HepG2 (cell line): ENCODE measurements at regions not wholly inside any gene's neighbourhood (a gene's known extent, or its start where the extent isn't known, plus 50 kb on each side); places are given as distances from the start of the nearest gene placed in this dataset.

Experiments used
- CBFB ChIP-seq: sonication (generic); formaldehyde crosslinking; IDR thresholded peaks from 2 replicates; pipeline ENCODE4 v1.4.0; 2020; ENCODE audit warnings: missing genetic modification reagents
- CEBPB ChIP-seq: IDR thresholded peaks from 2 replicates; pipeline ENCODE4 v1.6.1; 2011; ENCODE audit warnings: low read depth, low read length, improper control_type of control experiment, borderline replicate concordance
- GLI4 ChIP-seq: sonication (generic); formaldehyde crosslinking; IDR thresholded peaks from 2 replicates; pipeline ENCODE4 v1.5.1; 2020; ENCODE audit warnings: missing genetic modification reagents, mild to moderate bottlenecking, moderate library complexity, borderline replicate concordance
- HNF4G ChIP-seq, 2 experiments: sonication (generic) in 1 of 2; formaldehyde crosslinking in 1 of 2; IDR thresholded peaks; 2 replicates each; pipeline versions ENCODE4 v1.4.0 to v1.6.1; 2011 to 2020; ENCODE audit warnings: borderline replicate concordance in 2 of 2, low read depth in 2 of 2, mild to moderate bottlenecking in 2 of 2, low read length in 1 of 2, missing genetic modification reagents in 1 of 2, moderate library complexity in 1 of 2
- HNRNPH1 ChIP-seq: fragments of 200-400 bp; formaldehyde crosslinking; optimal IDR thresholded peaks from 2 replicates; pipeline ENCODE3; 2017; ENCODE audit warnings: mild to moderate bottlenecking, low read depth, low read length
- NFATC3 ChIP-seq: sonication (generic); formaldehyde crosslinking; IDR thresholded peaks from 2 replicates; pipeline ENCODE4 v1.5.1; 2020; ENCODE audit warnings: mild to moderate bottlenecking, missing genetic modification reagents
- NR1H2 ChIP-seq: sonication (generic); formaldehyde crosslinking; IDR thresholded peaks from 2 replicates; pipeline ENCODE4 v1.8.1; 2022; ENCODE audit warnings: low read depth, missing genetic modification reagents, borderline replicate concordance
- ZBTB33 ChIP-seq: sonication (generic); formaldehyde crosslinking; IDR thresholded peaks from 2 replicates; pipeline ENCODE4 v1.4.0; 2020; ENCODE audit warnings: missing genetic modification reagents
- ZFAT ChIP-seq: sonication (generic); formaldehyde crosslinking; conservative IDR thresholded peaks from 2 replicates; pipeline ENCODE4 v1.8.1; 2023; ENCODE audit warnings: missing genetic modification reagents, inconsistent platforms
- TF ChIP-seq, protein P1 (sequence below): sonication (generic); formaldehyde crosslinking; IDR thresholded peaks from 2 replicates; pipeline ENCODE4 v1.4.0; 2020; ENCODE audit warnings: missing genetic modification reagents, borderline replicate concordance
- TF ChIP-seq, protein P2 (sequence below): sonication (generic); formaldehyde crosslinking; IDR thresholded peaks from 2 replicates; pipeline ENCODE4 v1.5.0; 2020; ENCODE audit warnings: mild to moderate bottlenecking, missing genetic modification reagents, moderate library complexity

- no peak for TF ChIP-seq GLI4
- TF ChIP-seq ZBTB33 (CRISPR knock-in tag), result no peak
- TF ChIP-seq, protein P1, sequence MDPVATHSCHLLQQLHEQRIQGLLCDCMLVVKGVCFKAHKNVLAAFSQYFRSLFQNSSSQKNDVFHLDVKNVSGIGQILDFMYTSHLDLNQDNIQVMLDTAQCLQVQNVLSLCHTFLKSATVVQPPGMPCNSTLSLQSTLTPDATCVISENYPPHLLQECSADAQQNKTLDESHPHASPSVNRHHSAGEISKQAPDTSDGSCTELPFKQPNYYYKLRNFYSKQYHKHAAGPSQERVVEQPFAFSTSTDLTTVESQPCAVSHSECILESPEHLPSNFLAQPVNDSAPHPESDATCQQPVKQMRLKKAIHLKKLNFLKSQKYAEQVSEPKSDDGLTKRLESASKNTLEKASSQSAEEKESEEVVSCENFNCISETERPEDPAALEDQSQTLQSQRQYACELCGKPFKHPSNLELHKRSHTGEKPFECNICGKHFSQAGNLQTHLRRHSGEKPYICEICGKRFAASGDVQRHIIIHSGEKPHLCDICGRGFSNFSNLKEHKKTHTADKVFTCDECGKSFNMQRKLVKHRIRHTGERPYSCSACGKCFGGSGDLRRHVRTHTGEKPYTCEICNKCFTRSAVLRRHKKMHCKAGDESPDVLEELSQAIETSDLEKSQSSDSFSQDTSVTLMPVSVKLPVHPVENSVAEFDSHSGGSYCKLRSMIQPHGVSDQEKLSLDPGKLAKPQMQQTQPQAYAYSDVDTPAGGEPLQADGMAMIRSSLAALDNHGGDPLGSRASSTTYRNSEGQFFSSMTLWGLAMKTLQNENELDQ (CRISPR knock-in tag), result no peak
- no peak for TF ChIP-seq ZFAT (CRISPR knock-in tag)
- TF ChIP-seq NFATC3 (CRISPR knock-in tag), result no peak
- no peak for TF ChIP-seq CEBPB
- no peak for TF ChIP-seq CBFB (CRISPR knock-in tag)
- no peak for TF ChIP-seq HNRNPH1
- TF ChIP-seq, protein P2, sequence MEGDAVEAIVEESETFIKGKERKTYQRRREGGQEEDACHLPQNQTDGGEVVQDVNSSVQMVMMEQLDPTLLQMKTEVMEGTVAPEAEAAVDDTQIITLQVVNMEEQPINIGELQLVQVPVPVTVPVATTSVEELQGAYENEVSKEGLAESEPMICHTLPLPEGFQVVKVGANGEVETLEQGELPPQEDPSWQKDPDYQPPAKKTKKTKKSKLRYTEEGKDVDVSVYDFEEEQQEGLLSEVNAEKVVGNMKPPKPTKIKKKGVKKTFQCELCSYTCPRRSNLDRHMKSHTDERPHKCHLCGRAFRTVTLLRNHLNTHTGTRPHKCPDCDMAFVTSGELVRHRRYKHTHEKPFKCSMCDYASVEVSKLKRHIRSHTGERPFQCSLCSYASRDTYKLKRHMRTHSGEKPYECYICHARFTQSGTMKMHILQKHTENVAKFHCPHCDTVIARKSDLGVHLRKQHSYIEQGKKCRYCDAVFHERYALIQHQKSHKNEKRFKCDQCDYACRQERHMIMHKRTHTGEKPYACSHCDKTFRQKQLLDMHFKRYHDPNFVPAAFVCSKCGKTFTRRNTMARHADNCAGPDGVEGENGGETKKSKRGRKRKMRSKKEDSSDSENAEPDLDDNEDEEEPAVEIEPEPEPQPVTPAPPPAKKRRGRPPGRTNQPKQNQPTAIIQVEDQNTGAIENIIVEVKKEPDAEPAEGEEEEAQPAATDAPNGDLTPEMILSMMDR (CRISPR knock-in tag), result no peak
- no peak for TF ChIP-seq HNF4G (IDR thresholded peaks at IDR 0.05; ENCODE audit: borderline replicate concordance, low read depth, low read length)
- TF ChIP-seq HNF4G (CRISPR knock-in tag; IDR thresholded peaks at IDR 0.05; ENCODE audit: borderline replicate concordance, low read depth), result no peak
- TF ChIP-seq NR1H2 (CRISPR knock-in tag), result no peak
These were observed 62.5 kb upstream of the C1GALT1C1 start for GRCh38 chrX:120692319-120692718.
